HG03196 (cell line): ENCODE measurements at regions not wholly inside any gene's neighbourhood (a gene's known extent, or its start where the extent isn't known, plus 50 kb on each side); places are given as distances from the start of the nearest gene placed in this dataset.
"Not testable (repeated sequence)": the region's sequence is repeated elsewhere in the genome, so short reads cannot be mapped to it uniquely, and the experiment has no call there.

Experiments used
- ATAC-seq: cut with Tn5 transposase; IDR thresholded peaks from one replicate; pipeline ENCODE4 v1.9.1; 2021; ENCODE audit not compliant: unreplicated experiment

DNA sequence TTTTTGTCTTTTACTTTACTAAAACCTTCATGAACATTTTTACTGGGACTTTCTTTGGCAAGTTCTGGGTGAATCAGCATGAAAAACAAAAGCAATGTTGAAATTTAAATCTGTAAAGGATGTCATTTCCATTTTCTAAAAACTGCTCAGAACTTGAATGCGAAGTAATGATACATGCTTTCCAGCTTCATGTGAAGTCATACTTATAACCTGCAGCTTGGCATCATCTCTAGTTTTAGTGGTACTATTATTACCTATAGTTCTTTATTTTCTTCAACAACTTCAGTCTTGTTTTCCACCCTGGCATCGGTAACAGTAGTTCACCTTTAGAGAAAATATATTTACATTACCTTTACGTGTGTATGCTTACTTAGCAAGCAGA, 421.4 kb upstream of the DIPK2B start:
- ATAC-seq = no peak

DNA sequence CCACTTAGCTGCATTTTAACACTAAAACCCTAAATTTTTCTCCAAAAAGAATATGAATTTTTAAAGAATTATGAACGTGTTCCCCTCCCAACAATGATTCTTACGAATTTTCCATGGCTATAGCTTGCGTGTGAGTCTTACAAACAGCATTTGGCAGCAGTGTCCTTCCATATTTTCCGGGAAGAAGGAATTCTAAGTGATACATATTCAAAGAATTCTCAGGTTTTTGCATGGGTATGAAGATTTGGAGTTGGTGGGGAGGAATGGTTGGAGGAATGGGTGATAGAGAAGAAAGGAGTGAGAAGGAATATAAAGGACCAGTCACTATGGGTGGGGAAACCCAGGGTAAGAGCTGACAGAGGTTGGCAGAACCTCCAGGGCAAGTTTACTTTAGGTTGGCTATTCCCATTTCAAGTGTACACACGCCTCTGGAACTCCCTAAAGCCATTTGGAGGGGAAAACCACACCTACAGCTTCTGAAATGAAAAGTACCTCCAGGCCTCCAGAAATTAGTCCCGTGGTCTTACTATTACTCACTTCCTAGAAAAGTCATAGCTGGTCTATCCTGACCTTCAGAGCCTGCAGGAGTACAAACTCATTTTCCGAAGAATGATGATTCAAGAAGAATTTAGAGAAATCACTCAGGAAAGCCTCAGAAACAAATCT, 420.8 kb upstream of the DIPK2B start:
- ATAC-seq = no peak

DNA sequence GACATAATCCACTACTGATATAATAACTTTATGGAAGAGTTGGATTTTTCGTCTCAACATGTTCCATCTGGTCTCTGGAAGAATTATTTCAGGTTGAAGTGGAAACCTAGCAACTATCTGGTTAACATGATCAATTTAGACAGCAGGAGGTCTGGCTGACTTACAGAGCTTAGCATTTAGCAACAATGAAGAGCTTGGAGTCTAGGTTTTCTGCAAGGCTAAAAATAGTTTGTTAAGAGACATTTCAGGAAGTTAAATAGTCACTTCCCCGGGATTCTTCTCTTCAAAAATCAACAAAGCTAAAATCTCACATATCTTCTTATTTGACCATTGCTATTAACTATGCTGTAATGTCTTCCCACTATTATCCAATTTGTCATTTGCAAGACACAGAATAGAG, 418.6 kb upstream of the DIPK2B start:
- ATAC-seq = no peak

DNA sequence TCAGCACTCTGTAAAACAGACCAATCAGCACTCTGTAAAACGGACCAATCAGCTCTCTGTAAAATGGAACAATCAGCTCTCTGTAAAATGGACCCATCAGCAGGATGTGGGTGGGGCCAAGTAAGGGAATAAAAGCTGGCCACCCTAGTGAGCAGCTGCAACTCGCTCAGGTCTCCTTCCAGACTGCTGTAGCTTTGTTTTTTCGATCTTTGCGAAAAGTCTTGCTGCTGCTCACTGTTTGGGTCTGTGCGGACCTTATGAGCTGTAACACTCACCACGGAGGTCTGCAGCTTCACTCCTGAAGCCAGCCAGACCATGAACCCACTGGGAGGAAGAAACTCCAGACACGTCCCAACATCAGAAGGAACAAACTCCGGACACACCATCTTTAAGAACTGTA, 414.9 kb upstream of the DIPK2B start:
- ATAC-seq = not testable (repeated sequence)

DNA sequence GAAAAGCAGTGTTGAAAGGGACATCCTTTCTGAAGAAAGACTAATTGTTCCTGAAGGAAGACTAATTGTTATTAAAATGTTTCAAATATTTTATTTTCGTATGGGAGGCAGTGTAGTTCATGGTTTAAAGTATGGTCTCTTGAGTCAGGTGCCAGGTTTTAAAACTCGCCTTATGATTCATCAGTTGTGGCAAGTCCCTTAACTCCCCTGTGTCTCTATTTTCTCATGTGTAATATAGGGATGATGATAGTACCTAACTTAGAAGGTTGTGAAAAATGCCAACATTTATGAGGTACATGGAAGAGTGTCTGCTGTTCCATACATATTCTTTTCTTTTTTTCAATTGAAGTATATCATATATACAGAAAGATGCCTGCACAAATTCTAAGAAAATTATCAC, 414.2 kb upstream of the DIPK2B start:
- ATAC-seq = no peak

DNA sequence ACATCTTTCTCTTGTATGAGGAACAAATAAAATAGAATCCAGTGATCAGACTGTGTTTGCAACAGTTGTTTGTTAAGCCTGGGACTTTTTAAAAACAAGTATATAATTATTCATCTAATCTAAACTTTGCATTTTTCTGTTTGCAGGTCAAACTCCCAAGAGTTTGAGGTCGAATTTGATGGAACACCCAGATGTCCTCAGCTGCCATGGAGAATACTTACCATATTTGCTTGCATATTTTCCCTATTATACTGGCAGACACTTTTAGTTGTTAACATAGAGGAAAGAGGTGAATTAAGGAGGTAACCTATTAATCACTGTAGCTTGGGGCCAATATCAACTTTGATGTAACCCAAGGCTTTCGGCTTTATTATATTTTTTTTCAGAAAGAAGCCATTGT, 401.5 kb upstream of the DIPK2B start:
- ATAC-seq = no peak

DNA sequence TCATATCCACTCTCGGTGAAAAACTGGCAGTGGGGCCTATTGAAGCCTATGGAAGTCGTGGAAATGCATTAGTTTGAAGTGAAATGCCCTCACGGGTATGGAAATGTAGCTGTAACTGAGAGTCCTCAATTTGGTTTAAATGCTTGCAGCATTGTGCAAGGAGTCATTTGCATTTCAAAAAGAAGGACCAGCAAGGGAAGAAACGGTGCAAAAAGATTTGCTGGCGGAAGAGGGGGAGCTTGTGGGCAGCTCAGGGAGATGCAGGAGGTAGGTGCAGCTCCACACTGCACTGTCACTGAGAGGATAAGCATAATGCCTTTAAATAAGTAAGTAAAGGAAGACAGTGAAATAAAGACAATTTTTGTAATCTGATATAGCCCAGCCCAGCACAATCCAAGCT, 400.4 kb upstream of the DIPK2B start:
- no peak for ATAC-seq

DNA sequence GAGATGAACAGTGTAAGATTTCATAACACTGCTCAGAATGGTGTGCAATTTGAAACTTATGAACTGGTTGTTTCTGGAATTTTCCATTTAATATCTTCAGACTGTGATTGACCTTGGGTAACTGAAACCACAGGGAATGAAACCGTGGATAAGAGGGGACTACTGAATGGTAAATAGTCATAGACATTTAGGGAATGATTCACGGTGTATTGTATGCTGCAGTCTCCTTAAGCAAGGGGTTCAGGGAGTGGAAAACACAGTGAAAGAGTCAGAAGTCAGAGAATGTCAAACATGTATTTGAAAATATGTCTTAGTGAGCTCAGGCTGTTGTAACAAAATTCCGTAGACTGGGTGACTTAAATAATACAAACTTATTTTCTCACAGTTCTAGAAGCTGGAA, 398.2 kb upstream of the DIPK2B start:
- no peak for ATAC-seq

DNA sequence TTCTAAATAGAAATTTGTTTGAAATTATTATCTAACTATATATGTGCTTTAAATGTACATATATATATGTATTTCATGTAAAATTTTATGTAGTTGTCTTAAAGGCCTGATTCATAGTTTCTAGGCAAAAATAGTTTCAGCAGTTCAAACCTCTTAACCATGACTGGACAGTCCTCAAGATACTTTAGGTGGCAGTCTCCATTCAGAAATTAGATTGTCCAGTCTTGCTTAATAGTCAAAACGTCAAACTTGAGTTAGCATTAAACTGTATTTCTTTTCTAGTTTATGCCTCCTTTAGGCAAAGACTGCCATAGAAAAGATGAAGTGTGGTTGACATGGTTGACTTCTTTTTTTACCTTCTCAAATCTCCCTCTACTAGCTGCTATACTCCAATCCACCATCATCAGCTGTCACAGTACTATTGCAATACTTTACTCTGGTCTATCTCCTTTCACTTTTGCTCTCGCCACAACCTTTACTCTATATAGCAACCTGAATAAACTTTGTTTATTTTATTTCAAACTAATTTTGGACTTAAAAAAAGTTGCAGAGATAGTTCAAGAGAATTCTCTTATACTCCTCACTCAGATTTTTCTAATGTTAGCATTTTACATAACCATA, 395.6 kb upstream of the DIPK2B start:
- ATAC-seq = no peak

DNA sequence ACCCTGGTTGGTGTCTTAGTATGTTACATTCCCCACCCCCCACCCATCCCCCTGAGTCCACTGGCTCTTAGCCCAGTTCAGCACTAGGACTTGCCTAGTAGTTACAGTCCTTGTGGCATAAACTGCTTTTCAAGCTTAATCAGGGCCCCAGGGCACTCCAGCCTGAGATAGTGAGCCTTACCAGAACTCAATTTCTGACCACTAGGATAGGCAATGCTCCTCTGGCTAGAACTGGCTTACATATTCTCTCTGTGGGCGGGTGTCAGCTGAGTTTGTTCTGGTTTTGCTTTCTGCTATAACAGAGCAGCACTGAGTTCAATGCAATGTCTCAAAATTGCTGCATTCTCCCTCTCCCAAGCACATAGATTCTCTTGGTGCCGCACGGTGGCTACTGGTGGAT, 391.4 kb upstream of the DIPK2B start:
- ATAC-seq = no peak

DNA sequence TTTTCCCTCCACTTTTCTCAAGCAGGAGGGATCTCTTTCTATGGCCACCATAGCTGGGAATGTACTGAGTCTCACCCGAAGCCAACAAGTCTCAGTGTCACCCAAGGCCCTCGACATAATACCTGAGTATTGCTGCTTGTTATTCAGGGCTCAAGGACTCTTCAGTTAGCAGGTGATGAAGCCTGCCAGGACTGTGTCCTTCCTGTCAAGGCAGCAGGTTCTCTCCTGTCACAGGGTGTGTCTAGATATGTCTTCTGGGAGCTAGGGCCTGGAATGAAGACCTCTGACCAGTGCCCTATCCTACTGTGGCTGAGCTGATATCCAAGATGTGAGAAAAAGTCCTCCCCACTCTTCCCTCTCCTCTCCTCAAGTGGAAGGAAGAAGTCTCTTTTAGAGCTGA, 391.0 kb upstream of the DIPK2B start:
- ATAC-seq = no peak

DNA sequence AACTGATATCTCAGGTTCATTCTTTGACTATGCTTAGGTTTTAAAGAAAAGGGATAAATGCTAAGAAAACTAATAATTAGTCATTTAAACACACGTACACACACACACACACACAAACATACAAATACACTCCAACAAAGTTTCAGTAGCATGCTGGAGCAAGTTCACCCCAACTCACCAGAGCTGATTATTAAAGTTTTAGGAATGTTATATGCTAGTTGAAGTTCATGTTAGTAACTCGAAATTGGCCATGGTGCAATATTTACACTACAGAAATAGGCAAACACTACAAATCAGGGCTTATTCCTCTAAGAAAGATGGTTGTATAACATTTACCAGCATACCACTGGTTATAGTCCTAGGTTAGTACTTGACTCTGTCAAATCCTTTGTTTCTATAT, 384.0 kb upstream of the DIPK2B start:
- ATAC-seq = no peak

DNA sequence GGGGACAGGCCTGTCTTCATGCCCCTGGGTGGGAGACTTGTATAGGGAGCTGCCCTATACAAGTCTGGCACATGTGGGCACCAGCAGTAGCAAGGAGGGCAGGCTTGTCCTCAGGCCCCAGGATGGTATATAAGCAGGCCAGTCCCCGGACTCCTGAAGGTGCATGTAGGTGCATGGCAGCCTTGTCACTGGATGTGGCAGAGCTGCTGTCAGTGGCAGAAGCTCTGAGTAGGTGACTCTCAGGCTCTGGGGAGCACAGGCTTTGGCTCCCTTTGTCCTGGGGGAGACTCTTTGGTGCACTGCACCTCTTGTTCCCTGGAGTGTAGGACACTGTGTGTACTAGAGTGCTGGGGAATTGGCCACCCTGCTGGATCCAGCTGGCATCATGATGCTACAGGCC, 376.7 kb upstream of the DIPK2B start:
- no peak for ATAC-seq

DNA sequence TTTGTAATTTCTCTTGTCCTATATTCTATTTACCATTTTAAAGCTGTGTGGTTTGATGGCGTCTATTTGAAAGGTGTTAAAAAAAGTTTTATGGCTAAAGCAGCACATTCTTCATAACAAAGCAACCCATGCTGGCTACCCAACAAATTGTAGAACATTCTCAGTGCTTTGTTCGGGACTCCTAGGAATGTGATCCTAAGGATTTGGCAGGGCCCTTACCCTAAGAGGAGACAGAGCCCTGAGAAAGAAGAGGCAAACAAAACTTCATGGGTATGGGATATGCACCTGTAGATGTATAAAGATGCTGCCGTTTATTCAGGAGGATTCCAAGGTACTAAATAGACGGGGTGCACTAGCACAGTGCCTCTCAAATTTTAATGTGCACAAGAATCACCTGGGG, 370.8 kb upstream of the DIPK2B start:
- no peak for ATAC-seq

DNA sequence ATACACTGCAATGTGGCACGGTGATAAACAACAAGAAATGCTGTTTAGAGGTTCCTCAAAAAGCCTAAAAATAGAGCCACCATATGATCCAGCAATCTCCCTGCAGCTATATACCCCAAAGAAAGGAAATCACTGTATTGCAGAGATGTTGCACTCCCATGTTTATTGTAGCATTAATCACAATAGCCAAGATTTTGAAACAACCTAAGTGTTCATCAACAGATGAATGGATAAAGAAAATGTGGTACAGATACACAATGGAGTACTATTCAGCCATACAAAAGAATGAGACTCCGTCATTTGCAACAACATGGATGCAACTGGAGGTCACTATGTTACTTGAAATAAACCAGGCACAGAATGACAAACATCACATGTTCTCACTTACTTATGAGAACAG, 365.8 kb upstream of the DIPK2B start:
- ATAC-seq = no peak

DNA sequence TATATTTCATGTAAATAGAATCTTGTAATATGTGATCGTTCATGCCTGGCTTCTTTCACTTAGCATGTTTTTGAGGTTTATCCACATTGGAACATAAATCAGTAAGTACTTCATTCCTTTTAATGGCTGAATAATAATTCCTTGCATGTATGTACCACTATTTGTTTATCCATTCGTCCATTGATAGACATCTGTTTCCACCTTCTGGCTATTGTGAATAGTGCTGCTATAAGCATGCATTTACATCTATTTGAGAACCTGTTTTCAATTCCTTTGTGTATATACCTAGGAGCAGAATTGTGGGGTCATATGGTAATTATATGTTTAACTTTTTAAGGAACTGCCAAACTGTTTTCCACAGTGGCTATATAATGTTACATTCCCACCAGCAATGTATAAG, 356.7 kb upstream of the DIPK2B start:
- no peak for ATAC-seq

DNA sequence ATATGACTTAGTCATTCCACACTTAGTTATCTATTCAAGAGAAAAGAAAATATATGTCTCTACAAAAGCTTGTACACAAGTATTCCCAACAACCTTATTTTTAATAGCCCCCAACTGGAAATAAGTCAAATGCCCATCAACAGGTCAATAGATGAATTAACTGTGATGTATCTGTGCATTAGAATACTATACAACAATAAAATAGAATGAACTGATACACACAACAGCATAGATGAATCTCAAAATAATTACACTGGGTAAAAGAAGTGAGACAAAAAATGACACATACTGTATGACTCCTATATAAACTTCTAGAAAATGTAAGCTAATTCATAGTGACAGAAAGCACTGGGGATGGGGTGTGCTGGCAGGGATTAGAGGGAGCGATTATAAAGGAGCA, 354.1 kb upstream of the DIPK2B start:
- no peak for ATAC-seq

DNA sequence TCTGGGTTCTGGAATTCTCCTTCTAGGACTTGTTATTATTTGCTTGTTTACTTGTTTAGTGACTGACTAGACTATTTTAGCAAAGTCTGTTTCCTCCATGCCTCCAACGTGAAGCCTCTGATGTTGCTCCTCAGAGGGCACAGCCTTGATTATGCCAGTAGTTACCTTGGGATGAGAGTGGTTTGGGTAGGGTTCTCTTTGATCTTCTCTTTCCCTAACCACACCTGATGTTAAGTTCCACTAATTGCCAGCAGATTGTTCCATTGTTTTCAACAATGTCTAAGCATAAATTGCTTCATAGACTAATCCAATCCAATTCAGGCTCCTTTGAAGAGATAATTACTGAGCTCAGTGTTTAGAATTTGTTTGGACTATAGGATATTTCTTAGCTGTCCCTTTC, 352.7 kb upstream of the DIPK2B start:
- ATAC-seq = no peak

DNA sequence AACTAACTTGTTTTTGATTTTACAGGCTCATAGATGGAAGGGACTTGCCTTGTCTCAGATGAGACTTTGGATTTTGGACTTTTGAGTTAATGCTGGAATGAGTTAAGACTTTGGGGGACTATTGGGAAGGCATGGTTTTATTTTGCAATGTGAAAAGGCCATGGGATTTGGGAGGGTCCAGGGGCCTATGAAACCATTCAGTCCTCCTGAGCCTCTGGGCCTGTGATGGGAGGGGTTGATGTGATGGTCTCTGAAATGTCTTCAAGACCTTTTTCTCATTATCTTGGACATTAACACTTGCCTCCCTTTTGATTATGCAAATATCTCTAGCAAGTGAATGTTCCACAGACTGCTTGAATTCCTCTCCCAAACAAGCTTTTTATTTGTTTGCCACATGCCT, 346.0 kb upstream of the DIPK2B start:
- not testable (repeated sequence) for ATAC-seq

DNA sequence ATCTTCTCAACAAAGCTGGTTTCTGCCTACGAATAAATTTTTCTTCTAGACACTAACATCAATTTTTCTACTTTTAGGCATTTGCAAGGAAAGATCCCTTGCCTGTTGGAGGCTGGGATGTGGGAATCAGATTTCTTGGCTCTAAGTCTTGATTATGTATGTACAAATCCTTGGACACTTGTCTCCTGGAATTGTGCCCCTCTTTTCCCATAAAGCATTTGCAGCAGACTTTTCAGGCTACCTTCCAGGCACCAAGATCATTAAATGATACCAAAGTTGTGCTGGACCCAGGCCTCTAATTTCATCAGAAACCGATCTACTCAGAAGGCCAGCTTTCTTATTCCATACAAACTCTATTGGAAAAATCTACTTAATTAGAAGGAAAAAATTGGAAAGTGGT, 339.5 kb upstream of the DIPK2B start:
- no peak for ATAC-seq

DNA sequence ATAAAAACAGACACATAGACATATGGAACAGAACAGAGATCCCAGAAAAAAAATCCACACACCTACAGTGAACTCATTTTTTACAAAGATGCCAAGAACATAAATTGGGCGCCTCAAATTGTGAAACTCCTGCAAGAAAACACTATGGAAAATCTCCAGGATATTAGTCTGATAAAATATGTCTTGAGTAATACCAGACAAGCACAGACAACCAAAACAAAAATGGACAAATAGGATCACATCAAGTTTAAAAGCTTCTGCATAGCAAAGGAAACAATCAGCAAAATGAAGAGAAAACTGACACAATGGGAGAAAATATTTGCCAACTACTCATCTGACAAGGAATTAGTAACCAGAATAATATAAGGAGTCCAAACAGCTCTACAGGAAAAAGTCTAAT, 337.3 kb upstream of the DIPK2B start:
- no peak for ATAC-seq

DNA sequence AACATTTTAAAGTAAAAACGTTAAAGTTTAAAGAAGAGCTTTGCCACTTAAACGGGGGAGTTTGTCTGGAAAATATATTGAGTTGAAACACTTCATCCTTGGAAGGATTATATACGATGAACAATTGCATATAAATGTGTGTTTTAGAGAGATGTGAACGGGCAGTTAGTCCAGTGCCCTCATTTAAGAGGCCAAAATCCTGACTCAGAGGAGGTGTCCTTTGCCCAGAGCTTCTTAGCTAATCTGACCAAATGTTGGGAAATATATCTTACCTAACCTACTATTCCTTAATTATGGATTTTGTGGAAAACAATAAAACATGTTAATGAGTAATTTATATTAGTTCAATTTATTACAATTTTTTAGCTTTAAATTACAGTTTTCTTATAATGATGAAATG, 327.2 kb upstream of the DIPK2B start:
- no peak for ATAC-seq

DNA sequence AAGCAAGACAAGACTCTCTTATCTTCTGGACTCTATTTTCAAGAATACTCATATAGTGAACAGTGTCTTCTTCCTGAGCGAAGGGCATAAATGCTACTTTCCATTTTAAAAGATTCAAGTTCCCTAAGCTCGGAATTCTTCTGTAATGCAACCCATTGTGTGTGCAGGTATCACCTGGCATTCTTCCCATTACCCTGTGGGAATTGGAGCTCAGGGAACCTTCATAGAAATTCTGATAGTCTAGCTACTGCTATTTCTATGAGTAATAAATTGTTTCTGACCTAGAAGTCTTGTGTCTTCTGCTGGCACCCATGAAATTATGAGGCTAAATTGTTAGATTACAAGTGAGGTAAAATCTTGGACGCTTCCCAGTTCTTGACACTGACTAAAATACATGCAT, 324.1 kb upstream of the DIPK2B start:
- ATAC-seq = no peak
